IMR-90 (cell line): ENCODE measurements at regions not wholly inside any gene's neighbourhood (a gene's known extent, or its start where the extent isn't known, plus 50 kb on each side); places are given as distances from the start of the nearest gene placed in this dataset.
"Not testable (repeated sequence)": the region's sequence is repeated elsewhere in the genome, so short reads cannot be mapped to it uniquely, and the experiment has no call there.

Experiments used
- ATAC-seq: fragments of 200-7000 bp; cut with Tn5 transposase; 2 replicates; pipeline ENCODE4 v1.9.1; 2020; ENCODE audit warnings: low read depth, mild to moderate bottlenecking, moderate library complexity
- BruUV-seq: library from RNA; stranded (reverse); fragments of 400-500 nt; replicated peaks from 2 replicates; lab custom pipeline; 2021; lab: Mats Ljungman, UMichigan
- CTCF ChIA-PET: fragments of 300-600 bp; formaldehyde crosslinking; extraction: SDS; loops from one replicate; lab custom pipeline; 2021; ENCODE audit warnings: antibody characterized with exemption; lab: Yijun Ruan, JAX
- POLR2A ChIA-PET: fragments of 300-600 bp; sonication (Branson Sonifier 250); formaldehyde crosslinking; loops from one replicate; lab custom pipeline; 2022; ENCODE audit warnings: antibody characterized with exemption; ENCODE audit not compliant: unreplicated experiment; lab: Charles Lee
- DNase-seq: peaks from one replicate; pipeline ENCODE4 v3.0.0; 2013
- H2AFZ ChIP-seq: replicated peaks from 2 replicates; pipeline ENCODE3; 2013; ENCODE audit warnings: low read length, mild to moderate bottlenecking; ENCODE audit not compliant: poor library complexity
- H2AK5ac ChIP-seq: 2 replicates; pipeline ENCODE4 v1.6.1; 2013; ENCODE audit warnings: low read depth, low read length, inconsistent platforms
- H2AK9ac ChIP-seq: replicated peaks from 2 replicates; pipeline ENCODE3; 2013; ENCODE audit warnings: mild to moderate bottlenecking, low read depth, low read length, moderate library complexity; ENCODE audit not compliant: poor library complexity
- H2BK120ac ChIP-seq: 2 replicates; pipeline ENCODE4 v1.6.1; 2013; ENCODE audit warnings: low read depth, low read length, inconsistent platforms
- H2BK15ac ChIP-seq: 3 replicates; pipeline ENCODE4 v1.6.1; 2013; ENCODE audit warnings: low read depth, low read length, inconsistent platforms
- H2BK20ac ChIP-seq: 2 replicates; pipeline ENCODE4 v1.6.1; 2013; ENCODE audit warnings: low read depth, mild to moderate bottlenecking, inconsistent platforms, low read length, moderate library complexity
- H2BK5ac ChIP-seq: 2 replicates; pipeline ENCODE4 v1.6.1; 2013; ENCODE audit warnings: mild to moderate bottlenecking, low read depth, low read length, inconsistent platforms; ENCODE audit not compliant: poor library complexity, severe bottlenecking
- H3K14ac ChIP-seq: replicated peaks from 2 replicates; pipeline ENCODE4 v1.6.1; 2013; ENCODE audit warnings: low read depth, low read length, inconsistent platforms
- H3K18ac ChIP-seq: 2 replicates; pipeline ENCODE4 v1.6.1; 2013; ENCODE audit warnings: low read depth, low read length, control low read depth
- H3K23ac ChIP-seq: 2 replicates; pipeline ENCODE4 v1.6.1; 2013; ENCODE audit warnings: low read depth, low read length, inconsistent platforms
- H3K27ac ChIP-seq: 2 replicates; pipeline ENCODE4 v1.5.1; 2013; ENCODE audit warnings: mild to moderate bottlenecking, control low read depth, low read length; ENCODE audit not compliant: insufficient read depth
- H3K27me3 ChIP-seq: 2 replicates; pipeline ENCODE4 v1.6.1; 2013; ENCODE audit warnings: low read length; ENCODE audit not compliant: control insufficient read depth, insufficient read depth
- H3K36me3 ChIP-seq: 2 replicates; pipeline ENCODE4 v1.6.1; 2013; ENCODE audit warnings: low read length, mixed read lengths; ENCODE audit not compliant: control insufficient read depth, insufficient read depth
- H3K4ac ChIP-seq: 2 replicates; pipeline ENCODE4 v1.6.1; 2013; ENCODE audit warnings: low read depth, low read length, inconsistent platforms
- H3K4me1 ChIP-seq: 2 replicates; pipeline ENCODE4 v1.6.1; 2013; ENCODE audit warnings: low read length, mixed read lengths; ENCODE audit not compliant: control insufficient read depth, insufficient read depth
- H3K4me2 ChIP-seq: 2 replicates; pipeline ENCODE4 v1.6.1; 2013; ENCODE audit warnings: low read depth, mild to moderate bottlenecking, control low read depth, low read length, moderate library complexity
- H3K4me3 ChIP-seq: 2 replicates; pipeline ENCODE4 v1.5.1; 2013; ENCODE audit warnings: low read depth, mild to moderate bottlenecking, control low read depth, low read length, moderate library complexity; ENCODE audit not compliant: insufficient read depth
- H3K56ac ChIP-seq: 2 replicates; pipeline ENCODE4 v1.6.1; 2013; ENCODE audit warnings: low read length, inconsistent platforms; ENCODE audit not compliant: insufficient read depth; ENCODE audit errors: extremely low read depth
- H3K79me1 ChIP-seq, 2 experiments: 2 replicates each; pipeline ENCODE4 v1.6.1; 2013; ENCODE audit warnings: low read length in 2 of 2, inconsistent platforms in 1 of 2, low read depth in 1 of 2
- H3K9ac ChIP-seq: 2 replicates; pipeline ENCODE4 v1.6.1; 2013; ENCODE audit warnings: low read depth, low read length, control low read depth
- H3K9me1 ChIP-seq: 2 replicates; pipeline ENCODE4 v1.6.1; 2013; ENCODE audit warnings: low read length, inconsistent platforms; ENCODE audit not compliant: insufficient read depth
- H3K9me3 ChIP-seq: 2 replicates; pipeline ENCODE4 v1.6.1; 2013; ENCODE audit warnings: low read length; ENCODE audit not compliant: control insufficient read depth, insufficient read depth
- H4K20me1 ChIP-seq: 2 replicates; pipeline ENCODE4 v1.6.1; 2013; ENCODE audit warnings: low read length, inconsistent platforms; ENCODE audit not compliant: insufficient read depth
- H4K5ac ChIP-seq: 2 replicates; pipeline ENCODE4 v1.6.1; 2013; ENCODE audit warnings: mild to moderate bottlenecking, low read depth, low read length, control low read depth
- H4K8ac ChIP-seq, 2 experiments: 2 replicates each; pipeline ENCODE4 v1.6.1; 2013; ENCODE audit warnings: low read depth in 2 of 2, low read length in 2 of 2, control low read depth in 1 of 2, inconsistent platforms in 1 of 2
- H4K91ac ChIP-seq: 2 replicates; pipeline ENCODE4 v1.6.1; 2013; ENCODE audit warnings: low read depth, low read length, inconsistent platforms; ENCODE audit not compliant: insufficient read depth
- WGBS, 2 experiments: methylation state at CpG; one replicate each; pipeline versions ENCODE4 v1.1.5 to v1.1.7; 2013; ENCODE audit warnings: missing lambda C conversion rate in 2 of 2; ENCODE audit not compliant: insufficient read length in 1 of 2; ENCODE audit errors: extremely low coverage in 2 of 2; 5-methylcytosine and 5-hydroxymethylcytosine counted together
- dilution Hi-C: fragments of 300-500 bp; cut with HindIII; formaldehyde crosslinking; loops from one replicate; pipeline ENCODE4 v1.14.3; 2018; ENCODE audit warnings: low sequenced_read_pairs; ENCODE audit not compliant: unreplicated experiment
- in situ Hi-C: fragments of 300-500 bp; cut with MboI; formaldehyde crosslinking; loops from 3 replicates; pipeline ENCODE4 v1.14.3; 2019; ENCODE audit warnings: low sequenced_read_pairs, inconsistent platforms, mixed read lengths
- intact Hi-C: fragments of 100-400 bp; cut with micrococcal nuclease; formaldehyde crosslinking; loops from 2 replicates; pipeline ENCODE4 v1.10.0; 2022

- no CpG with 5 or more reads among the region's 1 CpG for WGBS, 2 experiments
- intact Hi-C loops, H4K91ac ChIP-seq: not testable (repeated sequence)
These were observed 75.8 kb downstream of the ELAPOR2 start for GRCh38 chr7:86983654-86984053.

GRCh38 chr7:86981937-86982336 lies 77.5 kb downstream of the ELAPOR2 start:
- H4K8ac ChIP-seq, H2BK120ac ChIP-seq, H3K9me1 ChIP-seq, H3K14ac ChIP-seq, H3K36me3 ChIP-seq, in situ Hi-C loops, H3K56ac ChIP-seq, H3K18ac ChIP-seq, H3K4me2 ChIP-seq, H3K79me1 ChIP-seq, H2BK15ac ChIP-seq, H4K5ac ChIP-seq, ATAC-seq, H3K9me3 ChIP-seq, CTCF ChIA-PET, dilution Hi-C loops, H3K27me3 ChIP-seq, H2BK5ac ChIP-seq, H2BK20ac ChIP-seq, H2AK9ac ChIP-seq, H3K23ac ChIP-seq, H3K27ac ChIP-seq, H3K4ac ChIP-seq, BruUV-seq, H3K4me1 ChIP-seq, DNase-seq, H3K4me3 ChIP-seq, H4K20me1 ChIP-seq, H2AK5ac ChIP-seq, intact Hi-C loops, H2AFZ ChIP-seq, POLR2A ChIA-PET, H3K9ac ChIP-seq, H4K91ac ChIP-seq: not testable (repeated sequence)
- 17% methylated on average over 1 of the region's 9 CpGs; no CpG with 5 or more reads in 1 of the 2 experiments for WGBS, 2 experiments

More at GRCh38 chr7:86983654-86984053, 75.8 kb downstream of the ELAPOR2 start:
- H3K27ac ChIP-seq, H3K56ac ChIP-seq, H3K9ac ChIP-seq, H2AK9ac ChIP-seq, in situ Hi-C loops, H3K27me3 ChIP-seq, H2AK5ac ChIP-seq, H3K4me2 ChIP-seq, H3K4me1 ChIP-seq, dilution Hi-C loops, BruUV-seq, H3K23ac ChIP-seq, POLR2A ChIA-PET, ATAC-seq, DNase-seq, CTCF ChIA-PET, H2BK15ac ChIP-seq, H3K36me3 ChIP-seq, H2BK120ac ChIP-seq, H2BK20ac ChIP-seq, H2AFZ ChIP-seq, H4K8ac ChIP-seq, H2BK5ac ChIP-seq, H3K14ac ChIP-seq, H3K9me3 ChIP-seq, H3K79me1 ChIP-seq, H3K4me3 ChIP-seq, H4K20me1 ChIP-seq, H3K4ac ChIP-seq, H3K18ac ChIP-seq, H4K5ac ChIP-seq, H3K9me1 ChIP-seq: not testable (repeated sequence)
